ENCODE measurements at regions not wholly inside any gene's neighbourhood (a gene's known extent, or its start where the extent isn't known, plus 50 kb on each side); places are given as distances from the start of the nearest gene placed in this dataset.

DNA sequence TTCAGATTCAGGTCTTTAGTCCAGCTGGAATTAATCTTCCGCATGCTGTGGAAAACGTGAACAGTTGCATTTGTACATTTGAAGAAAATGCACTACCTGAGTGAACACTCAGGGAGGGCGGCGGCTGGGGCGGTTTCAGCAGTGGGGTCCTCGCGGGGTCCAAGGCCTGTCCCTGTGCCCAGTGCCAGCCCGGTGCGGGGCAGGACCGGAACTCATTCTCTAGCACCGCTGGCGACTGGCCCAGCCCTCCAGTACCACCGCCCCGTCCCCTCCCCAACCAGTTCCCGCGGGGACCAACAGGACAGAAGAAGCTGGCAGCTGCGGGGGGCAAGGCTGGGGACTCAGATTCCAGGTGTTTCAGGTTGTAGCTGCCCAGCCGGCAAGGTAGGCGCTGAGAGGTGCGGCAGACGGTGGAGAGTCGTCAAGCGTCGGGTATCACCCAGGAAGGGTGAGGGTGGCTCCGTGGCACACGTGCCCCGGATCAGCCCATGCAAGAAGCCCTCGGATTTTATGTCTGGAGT, 72.2 kb upstream of the ARNT2 start:
- Histone ChIP-seq H3K4me3 (replicated peaks; ENCODE audit: low read depth, low read length) (no peak overlapping the region), H3K36me3 (ENCODE audit: control insufficient read depth, insufficient read depth, low read length) (no peaks in the 10 kb centered on the region), H3K27me3 (replicated peaks; ENCODE audit: control insufficient read depth, insufficient read depth, low read length) (no peaks in the 10 kb centered on the region)
- DNase-seq (ENCODE audit: extremely low read depth, insufficient read length), result no peak
- TF ChIP-seq, protein P1, sequence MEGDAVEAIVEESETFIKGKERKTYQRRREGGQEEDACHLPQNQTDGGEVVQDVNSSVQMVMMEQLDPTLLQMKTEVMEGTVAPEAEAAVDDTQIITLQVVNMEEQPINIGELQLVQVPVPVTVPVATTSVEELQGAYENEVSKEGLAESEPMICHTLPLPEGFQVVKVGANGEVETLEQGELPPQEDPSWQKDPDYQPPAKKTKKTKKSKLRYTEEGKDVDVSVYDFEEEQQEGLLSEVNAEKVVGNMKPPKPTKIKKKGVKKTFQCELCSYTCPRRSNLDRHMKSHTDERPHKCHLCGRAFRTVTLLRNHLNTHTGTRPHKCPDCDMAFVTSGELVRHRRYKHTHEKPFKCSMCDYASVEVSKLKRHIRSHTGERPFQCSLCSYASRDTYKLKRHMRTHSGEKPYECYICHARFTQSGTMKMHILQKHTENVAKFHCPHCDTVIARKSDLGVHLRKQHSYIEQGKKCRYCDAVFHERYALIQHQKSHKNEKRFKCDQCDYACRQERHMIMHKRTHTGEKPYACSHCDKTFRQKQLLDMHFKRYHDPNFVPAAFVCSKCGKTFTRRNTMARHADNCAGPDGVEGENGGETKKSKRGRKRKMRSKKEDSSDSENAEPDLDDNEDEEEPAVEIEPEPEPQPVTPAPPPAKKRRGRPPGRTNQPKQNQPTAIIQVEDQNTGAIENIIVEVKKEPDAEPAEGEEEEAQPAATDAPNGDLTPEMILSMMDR (IDR thresholded peaks at IDR 0.05; ENCODE audit: insufficient read depth, low read length, poor library complexity, severe bottlenecking), result no peak

DNA sequence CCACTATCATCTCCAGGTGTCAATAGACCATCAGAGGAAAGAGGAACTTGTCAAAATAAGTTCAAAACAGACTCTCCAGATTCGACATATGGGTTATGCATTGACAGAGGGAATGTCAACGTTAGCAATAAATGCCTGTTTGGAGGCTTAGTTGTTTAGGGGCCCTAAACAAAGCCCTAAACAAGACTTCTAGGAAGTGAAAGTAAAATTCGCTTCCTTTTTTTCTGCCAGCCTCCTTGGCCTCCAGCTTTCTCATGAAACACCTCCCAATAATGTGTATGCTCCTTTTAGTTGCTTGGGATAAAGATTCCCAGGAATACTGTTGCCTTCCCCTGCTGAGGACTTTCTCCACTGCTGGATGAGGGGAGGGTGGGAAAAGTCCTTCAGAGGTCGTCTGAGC, 70.9 kb upstream of the ARNT2 start:
- TF ChIP-seq, protein P1 (IDR thresholded peaks at IDR 0.05; ENCODE audit: insufficient read depth, low read length, poor library complexity, severe bottlenecking), result no peak

DNA sequence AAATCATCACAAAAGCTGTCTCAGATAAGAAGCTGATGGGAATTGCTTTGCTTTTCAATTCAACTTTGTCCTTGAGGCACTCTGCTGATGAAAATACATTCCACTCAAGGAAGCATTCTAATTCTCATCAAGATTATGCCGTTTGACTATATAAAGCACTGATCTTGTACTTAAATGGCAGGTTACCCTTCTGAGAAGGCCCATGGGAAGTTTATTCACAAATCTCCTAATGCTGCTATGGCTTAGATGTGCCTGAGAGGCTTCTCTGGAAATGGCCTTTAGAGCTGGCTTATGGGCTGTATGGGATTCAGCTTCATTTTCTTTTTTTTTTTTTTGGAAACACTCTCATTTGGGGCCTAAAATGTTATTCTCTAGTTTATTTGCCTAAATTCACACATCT, 69.7 kb upstream of the ARNT2 start:
- Histone ChIP-seq H3K4me3 (replicated peaks; ENCODE audit: low read depth, low read length) (no peak overlapping the region), H3K27me3 (replicated peaks; ENCODE audit: control insufficient read depth, insufficient read depth, low read length) (no peaks in the 10 kb centered on the region), H3K36me3 (ENCODE audit: control insufficient read depth, insufficient read depth, low read length) (no peaks in the 10 kb centered on the region)
- no peak for DNase-seq (ENCODE audit: extremely low read depth, insufficient read length)
- TF ChIP-seq, protein P1 (IDR thresholded peaks at IDR 0.05; ENCODE audit: insufficient read depth, low read length, poor library complexity, severe bottlenecking), result no peak

More for the DNA sequence above, 70.9 kb upstream of the ARNT2 start:
- DNase-seq (ENCODE audit: extremely low read depth, insufficient read length), result no peak
- Histone ChIP-seq H3K36me3 (ENCODE audit: control insufficient read depth, insufficient read depth, low read length) (no peaks in the 10 kb centered on the region), H3K4me3 (replicated peaks; ENCODE audit: low read depth, low read length) (no peak overlapping the region), H3K27me3 (replicated peaks; ENCODE audit: control insufficient read depth, insufficient read depth, low read length) (no peaks in the 10 kb centered on the region)

DNA sequence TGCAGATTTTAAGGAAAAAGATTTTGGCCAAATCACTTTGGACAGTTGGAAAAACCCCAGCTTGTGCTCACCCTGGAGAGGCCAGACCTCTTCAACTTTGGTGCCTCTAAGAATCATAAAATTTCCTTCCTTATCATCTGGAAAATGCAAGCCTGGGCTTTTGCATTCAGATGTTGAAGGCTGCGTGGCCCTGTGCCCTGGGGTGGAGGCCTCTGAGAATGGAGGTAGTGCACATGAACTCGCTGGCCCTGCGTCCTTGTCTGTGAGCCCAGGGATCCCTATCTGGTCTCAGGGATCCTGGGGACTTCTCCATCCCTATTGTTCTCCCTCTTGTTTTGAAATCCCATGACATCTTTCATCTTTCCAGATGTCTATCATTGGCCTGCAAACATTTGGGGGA, 64.6 kb upstream of the ARNT2 start:
- DNase-seq (ENCODE audit: extremely low read depth, insufficient read length), result no peak
- Histone ChIP-seq H3K27me3 (replicated peaks; ENCODE audit: control insufficient read depth, insufficient read depth, low read length) (peaks cover 2% of the 10 kb centered on the region), H3K4me3 (replicated peaks; ENCODE audit: low read depth, low read length) (no peak overlapping the region), H3K36me3 (ENCODE audit: control insufficient read depth, insufficient read depth, low read length) (no peaks in the 10 kb centered on the region)
- TF ChIP-seq, protein P1 (IDR thresholded peaks at IDR 0.05; ENCODE audit: insufficient read depth, low read length, poor library complexity, severe bottlenecking), result no peak

DNA sequence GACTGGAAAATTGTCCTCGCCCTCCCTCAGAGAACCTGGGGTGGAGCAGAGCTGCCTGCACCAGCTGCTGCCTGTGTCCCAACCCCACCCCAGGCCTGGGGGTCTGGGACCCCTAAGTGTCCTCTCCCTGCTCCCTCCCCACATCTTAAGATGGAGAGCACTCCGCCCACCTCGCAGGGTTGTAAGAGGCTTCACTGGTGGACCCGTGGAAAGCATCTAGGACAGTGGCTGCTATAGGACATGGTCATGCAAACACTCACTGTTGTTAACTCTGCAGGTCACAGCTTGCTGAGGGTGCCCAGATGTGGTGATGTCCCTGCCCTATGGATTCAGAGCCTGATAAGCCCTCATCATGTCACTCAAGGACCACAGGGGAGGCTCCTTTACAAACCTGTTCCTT, 62.0 kb upstream of the ARNT2 start:
- H3K36me3 ChIP-seq (ENCODE audit: control insufficient read depth, insufficient read depth, low read length), result no peaks in the 10 kb centered on the region
- DNase-seq (ENCODE audit: extremely low read depth, insufficient read length), result no peak
- no peak overlapping the region for H3K4me3 ChIP-seq (replicated peaks; ENCODE audit: low read depth, low read length)
- H3K27me3 ChIP-seq (replicated peaks; ENCODE audit: control insufficient read depth, insufficient read depth, low read length), result peaks cover 2% of the 10 kb centered on the region
- TF ChIP-seq, protein P1 (IDR thresholded peaks at IDR 0.05; ENCODE audit: insufficient read depth, low read length, poor library complexity, severe bottlenecking), result no peak

DNA sequence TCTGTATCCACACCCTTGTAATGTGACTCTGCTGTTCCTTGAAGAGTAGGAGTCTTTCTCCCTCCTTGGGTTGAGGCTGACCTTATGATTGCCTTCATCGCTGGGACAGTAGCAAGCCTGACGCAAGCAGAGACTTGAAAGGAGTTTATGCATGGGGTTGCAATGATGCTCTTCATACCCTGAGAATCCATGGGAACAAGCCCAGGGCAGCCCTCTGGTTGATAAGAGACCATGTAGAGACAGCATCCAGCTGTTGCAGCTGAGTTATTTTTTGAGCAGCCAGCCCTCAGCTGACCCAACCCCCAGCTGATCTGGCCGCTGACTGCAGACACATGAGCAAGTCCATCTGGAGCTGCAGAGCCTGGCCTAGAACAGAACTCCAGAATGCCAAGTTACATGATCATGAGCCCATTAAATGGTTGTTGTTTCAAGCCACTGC, 60.6 kb upstream of the ARNT2 start:
- Histone ChIP-seq H3K36me3 (ENCODE audit: control insufficient read depth, insufficient read depth, low read length) (no peaks in the 10 kb centered on the region), H3K27me3 (replicated peaks; ENCODE audit: control insufficient read depth, insufficient read depth, low read length) (peaks cover 2% of the 10 kb centered on the region), H3K4me3 (replicated peaks; ENCODE audit: low read depth, low read length) (no peak overlapping the region)
- DNase-seq (ENCODE audit: extremely low read depth, insufficient read length), result no peak
- TF ChIP-seq, protein P1 (IDR thresholded peaks at IDR 0.05; ENCODE audit: insufficient read depth, low read length, poor library complexity, severe bottlenecking), result no peak
